A549 (cell line): ENCODE measurements at regions not wholly inside any gene's neighbourhood (a gene's known extent, or its start where the extent isn't known, plus 50 kb on each side); places are given as distances from the start of the nearest gene placed in this dataset.

ENCODE experiments used
- ATAC-seq, 2 experiments: fragments of 200-7000 bp in 1 of 2; fragments of >200 bp in 1 of 2; cut with Nextera tagmentation in 1 of 2; cut with Tn5 transposase in 1 of 2; 3 replicates each; pipeline versions ENCODE4 v1.8.0 to v1.9.1; 2018 to 2020; ENCODE audit warnings: mild to moderate bottlenecking in 1 of 2, moderate library complexity in 1 of 2
- CTCF ChIA-PET: fragments of 300-600 bp; sonication (Branson Sonifier 250); formaldehyde crosslinking; extraction: SDS; loops from one replicate; lab custom pipeline; 2021; ENCODE audit warnings: antibody characterized with exemption, inconsistent platforms; lab: Yijun Ruan, JAX
- POLR2A ChIA-PET: fragments of 350-600 bp; formaldehyde crosslinking; extraction: SDS; loops from one replicate; lab custom pipeline; 2021; ENCODE audit warnings: antibody characterized with exemption, inconsistent platforms; lab: Yijun Ruan, JAX
- DNase-seq, 2 experiments: peaks; one replicate each; pipeline versions ENCODE4 v3.0.0 to v3.0.0-alpha.2; 2011 to 2016; ENCODE audit warnings: low read depth in 1 of 2, low spot score in 1 of 2
- FAIRE-seq: peaks from 2 replicates; lab custom pipeline; 2011; peaks lifted over from hg19 to GRCh38; lab: Jason Lieb, UNC
- H3K27ac ChIP-seq, 2 experiments: fragments of >200 bp; sonication (Bioruptor Twin); formaldehyde crosslinking; 3 replicates each; pipeline ENCODE4 v1.5.1; 2016 to 2017
- H3K4me1 ChIP-seq: fragments of >200 bp; sonication (Bioruptor Twin); formaldehyde crosslinking; 3 replicates; pipeline ENCODE4 v1.6.1; 2016
- H3K4me2 ChIP-seq: fragments of >200 bp; sonication (Bioruptor Twin); formaldehyde crosslinking; 3 replicates; pipeline ENCODE4 v1.6.1; 2016
- H3K4me3 ChIP-seq: fragments of >200 bp; sonication (Bioruptor Twin); formaldehyde crosslinking; 3 replicates; pipeline ENCODE4 v1.5.1; 2016
- H3K9me3 ChIP-seq: fragments of >200 bp; sonication (Bioruptor Twin); formaldehyde crosslinking; 3 replicates; pipeline ENCODE4 v1.6.1; 2016
- BHLHE40 ChIP-seq: IDR thresholded peaks from 2 replicates; pipeline ENCODE4 v1.6.1; 2012; ENCODE audit warnings: low read depth, low read length, inconsistent platforms
- CHD2 ChIP-seq: fragments of 150-350 bp; IDR thresholded peaks from 2 replicates; pipeline ENCODE4 v1.6.1; 2014; ENCODE audit warnings: low read length; ENCODE audit not compliant: partially characterized antibody
- CTCF ChIP-seq: fragments of >200 bp; sonication (Bioruptor Twin); formaldehyde crosslinking; IDR thresholded peaks from 3 replicates; pipeline ENCODE4 v1.5.1; 2016
- E2F6 ChIP-seq: IDR thresholded peaks from 2 replicates; pipeline ENCODE4 v1.6.1; 2012; ENCODE audit warnings: low read depth, borderline replicate concordance
- EHF ChIP-seq: fragments of 250-450 bp; sonication (Bioruptor Pico); IDR thresholded peaks from 2 replicates; pipeline ENCODE4 v1.5.0; 2020; ENCODE audit warnings: mild to moderate bottlenecking
- ESRRA ChIP-seq: fragments of 150-350 bp; IDR thresholded peaks from 2 replicates; pipeline ENCODE4 v1.6.1; 2014; ENCODE audit warnings: mild to moderate bottlenecking, low read length, borderline replicate concordance
- FOSB ChIP-seq: fragments of 250-450 bp; sonication (Bioruptor Pico); IDR thresholded peaks from 2 replicates; pipeline ENCODE4 v1.5.0; 2020; ENCODE audit warnings: mild to moderate bottlenecking, moderate library complexity
- FOSL2 ChIP-seq, 2 experiments: fragments of 450-650 bp in 1 of 2; fragments of >200 bp in 1 of 2; sonication (Bioruptor Twin) in 1 of 2; formaldehyde crosslinking; IDR thresholded peaks; 2 replicates each; pipeline versions ENCODE4 v1.5.0 to v1.6.1; 2016 to 2020; ENCODE audit warnings: mild to moderate bottlenecking in 1 of 2, moderate library complexity in 1 of 2
- HES2 ChIP-seq: fragments of >200 bp; sonication (Bioruptor Twin); formaldehyde crosslinking; IDR thresholded peaks from 2 replicates; pipeline ENCODE4 v1.6.1; 2016
- HEYL ChIP-seq: fragments of 250-450 bp; sonication (Bioruptor Pico); IDR thresholded peaks from 2 replicates; pipeline ENCODE4 v1.8.0; 2021; ENCODE audit warnings: mild to moderate bottlenecking, moderate library complexity
- HMGXB4 ChIP-seq: fragments of 250-450 bp; sonication (Bioruptor Pico); IDR thresholded peaks from 2 replicates; pipeline ENCODE4 v1.5.0; 2021; ENCODE audit warnings: mild to moderate bottlenecking, moderate library complexity, borderline replicate concordance
- JUNB ChIP-seq: fragments of >200 bp; sonication (Bioruptor Twin); formaldehyde crosslinking; IDR thresholded peaks from 2 replicates; pipeline ENCODE4 v1.6.1; 2016
- KDM1A ChIP-seq: fragments of 200-600 bp; sonication (generic); IDR thresholded peaks from 2 replicates; pipeline ENCODE4 v1.6.1; 2016; ENCODE audit warnings: low read depth, mild to moderate bottlenecking
- MAFK ChIP-seq: fragments of 450-650 bp; IDR thresholded peaks from 2 replicates; pipeline ENCODE4 v1.6.1; 2014; ENCODE audit not compliant: partially characterized antibody
- MAX ChIP-seq: IDR thresholded peaks from 2 replicates; pipeline ENCODE4 v1.6.1; 2012
- MAZ ChIP-seq: fragments of 150-350 bp; IDR thresholded peaks from 2 replicates; pipeline ENCODE4 v1.6.1; 2014; ENCODE audit warnings: antibody characterized with exemption, low read depth, low read length, borderline replicate concordance
- NFE2L2 ChIP-seq: fragments of 150-350 bp; conservative IDR thresholded peaks from 2 replicates; pipeline ENCODE4 v1.6.1; 2014; ENCODE audit warnings: low read length
- PBX3 ChIP-seq: IDR thresholded peaks from 2 replicates; pipeline ENCODE4 v1.6.1; 2012
- POLR2A ChIP-seq: IDR thresholded peaks from 2 replicates; pipeline ENCODE4 v1.6.1; 2012; ENCODE audit warnings: mild to moderate bottlenecking, low read length
- RARB ChIP-seq: fragments of 250-450 bp; sonication (Bioruptor Pico); IDR thresholded peaks from 2 replicates; pipeline ENCODE4 v1.8.0; 2021; ENCODE audit warnings: mild to moderate bottlenecking, moderate library complexity
- RFX5 ChIP-seq: fragments of 450-650 bp; IDR thresholded peaks from 2 replicates; pipeline ENCODE4 v1.7.1; 2014; ENCODE audit warnings: antibody characterized with exemption, mild to moderate bottlenecking, moderate library complexity
- SMC3 ChIP-seq: fragments of >200 bp; sonication (Bioruptor Twin); formaldehyde crosslinking; IDR thresholded peaks from 3 replicates; pipeline ENCODE4 v1.6.1; 2018; ENCODE audit warnings: inconsistent platforms
- SREBF2 ChIP-seq: fragments of 450-650 bp; IDR thresholded peaks from 2 replicates; pipeline ENCODE4 v1.6.1; 2014; ENCODE audit warnings: mild to moderate bottlenecking, moderate library complexity
- TFCP2L1 ChIP-seq: fragments of 250-450 bp; sonication (Bioruptor Pico); IDR thresholded peaks from 2 replicates; pipeline ENCODE4 v1.5.0; 2021; ENCODE audit warnings: mild to moderate bottlenecking
- ZC3H11A ChIP-seq: fragments of 450-650 bp; IDR thresholded peaks from 2 replicates; pipeline ENCODE4 v1.6.1; 2014; ENCODE audit warnings: antibody characterized with exemption, mild to moderate bottlenecking
- ZFP36 ChIP-seq: fragments of 450-650 bp; IDR thresholded peaks from 2 replicates; pipeline ENCODE4 v1.6.1; 2014; ENCODE audit warnings: borderline replicate concordance; ENCODE audit not compliant: partially characterized antibody
- ZSCAN20 ChIP-seq: fragments of 250-450 bp; sonication (Bioruptor Pico); IDR thresholded peaks from 2 replicates; pipeline ENCODE4 v1.8.0; 2022; ENCODE audit warnings: mild to moderate bottlenecking, moderate library complexity
- WGBS: methylation state at CpG from one replicate; pipeline ENCODE4 v1.1.6; 2017; ENCODE audit errors: missing lambda C conversion rate; 5-methylcytosine and 5-hydroxymethylcytosine counted together

- TF ChIP-seq FOSB (CRISPR knock-in tag) (no peak), BHLHE40 (no peak), SMC3 (no peak), HEYL (CRISPR knock-in tag) (no peak), EHF (no peak), ZSCAN20 (CRISPR knock-in tag) (no peak), MAFK (no peak), RFX5 (no peak)
- POLR2A ChIA-PET, result no interaction called here
- DNase-seq (no peak), FAIRE-seq (no peak), ATAC-seq (no peak; a peak in 1 of 6 replicates)
- CTCF ChIA-PET, result no interaction called here
- Histone ChIP-seq H3K27ac (peak overlapping the region; percentile 72 to 86; a peak in 5 of 6 replicates), H3K9me3 (0 out of 3 replicates have a peak, but pooled peaks cover 2% of the 10 kb centered on the region), H3K4me3 (no peak overlapping the region), H3K4me1 (peaks cover 26% of the 10 kb centered on the region), H3K4me2 (peak overlapping the region; percentile 55; the same call in 2 of the 3 replicates)
- WGBS, result 97% methylated on average over 3 of the region's 3 CpGs
Measured at GRCh38 chr3:110413266-110413665, 658.4 kb upstream of the NECTIN3 start.

GRCh38 chr3:110413807-110414748 lies 657.5 kb upstream of the NECTIN3 start:
- H3K4me3 ChIP-seq, result no peak overlapping the region
- peak overlapping the region; percentile 55 for H3K4me2 ChIP-seq
- H3K27ac ChIP-seq, result peak overlapping the region; percentile 72 to 86
- 0 out of 3 replicates have a peak, but pooled peaks cover 2% of the 10 kb centered on the region for H3K9me3 ChIP-seq
- ATAC-seq (peak; percentile 34 to 47; a peak in 2 of 6 replicates), FAIRE-seq (peak; percentile 32), DNase-seq (peak in 1 of 2 experiments; percentile 12)
- POLR2A ChIA-PET, result no interaction called here
- WGBS, result 53% methylated on average over 4 of the region's 4 CpGs
- peaks cover 28% of the 10 kb centered on the region for H3K4me1 ChIP-seq
- CTCF ChIA-PET, result interaction anchor here (0.7 to 1.4 kb wide), 3 partner anchors 17 to 100 kb away, joined by 3 to 4 read pairs (median 3); no protein-coding TSS in a partner anchor
- no peak for TF ChIP-seq TFCP2L1 (CRISPR knock-in tag)
- 0 out of 2 replicates have a peak, but pooled peaks have one; percentile 22 for TF ChIP-seq MAX
- TF ChIP-seq RARB (CRISPR knock-in tag), result 0 out of 2 replicates have a peak, but pooled peaks have one; percentile 17
- TF ChIP-seq CHD2, result no peak
- no peak for TF ChIP-seq ZC3H11A
- TF ChIP-seq PBX3, result no peak
- no peak for TF ChIP-seq FOSL2 (IDR thresholded peaks at IDR 0.05)
- TF ChIP-seq FOSL2 (CRISPR knock-in tag; IDR thresholded peaks at IDR 0.05), result peak; percentile 38; the same call in 1 of the 2 replicates
- TF ChIP-seq FOSB (CRISPR knock-in tag), result no peak
- TF ChIP-seq ZFP36, result no peak
- TF ChIP-seq E2F6, result no peak

- H3K27ac ChIP-seq, result peak overlapping the region; percentile 72 to 80
- CTCF ChIA-PET, result interaction anchor here (0.7 to 1.4 kb wide), 3 partner anchors 16 to 101 kb away, joined by 3 to 4 read pairs (median 3); no protein-coding TSS in a partner anchor
- DNase-seq (peak; percentile 18 to 57), FAIRE-seq (peak; percentile 90), ATAC-seq (peak; percentile 13 to 79; a peak in 3 of 6 replicates)
- 2% methylated on average over 3 of the region's 3 CpGs for WGBS
- POLR2A ChIA-PET, result no interaction called here
- H3K4me2 ChIP-seq, result peak overlapping the region; percentile 55
- H3K4me1 ChIP-seq, result peaks cover 36% of the 10 kb centered on the region
- H3K9me3 ChIP-seq, result 0 out of 3 replicates have a peak, but pooled peaks cover 2% of the 10 kb centered on the region
- H3K4me3 ChIP-seq, result no peak overlapping the region
- no peak for TF ChIP-seq RFX5
- TF ChIP-seq HES2, result no peak
- no peak for TF ChIP-seq SREBF2
- TF ChIP-seq MAZ, result no peak
- no peak for TF ChIP-seq KDM1A
- no peak for TF ChIP-seq SMC3
- TF ChIP-seq HMGXB4, result no peak
- peak; percentile 56; the same call in 1 of the 2 replicates for TF ChIP-seq JUNB
- no peak for TF ChIP-seq ESRRA
- peak; percentile 24 for TF ChIP-seq MAFK
- TF ChIP-seq NFE2L2, result no peak
- no peak for TF ChIP-seq CTCF
- TF ChIP-seq FOSL2 (IDR thresholded peaks at IDR 0.05), result no peak
- peak; percentile 70 for TF ChIP-seq FOSL2 (CRISPR knock-in tag; IDR thresholded peaks at IDR 0.05)
- TF ChIP-seq POLR2A, result no peak
- no peak for TF ChIP-seq TFCP2L1 (CRISPR knock-in tag)
Measured at GRCh38 chr3:110414855-110415254, 656.8 kb upstream of the NECTIN3 start.
